ENCODE measurements at regions not wholly inside any gene's neighbourhood (a gene's known extent, or its start where the extent isn't known, plus 50 kb on each side); places are given as distances from the start of the nearest gene placed in this dataset.

- H4K20me1 ChIP-seq (ENCODE audit: low read depth, low read length): no peaks in the 10 kb centered on the region
- H3F3A ChIP-seq (ENCODE audit: insufficient read depth): no peaks in the 10 kb centered on the region
- H3K9ac ChIP-seq (ENCODE audit: low read length): no peak overlapping the region
- H2AFZ ChIP-seq (ENCODE audit: low read depth, low read length, severe bottlenecking): no peak overlapping the region
- H3K9me3 ChIP-seq (ENCODE audit: insufficient read depth, low read length): no peaks in the 10 kb centered on the region
- H3K79me2 ChIP-seq (ENCODE audit: insufficient read depth, low read length): no peaks in the 10 kb centered on the region
- no peak overlapping the region for H3K4me3 ChIP-seq (ENCODE audit: insufficient read depth, low read length, poor library complexity, severe bottlenecking)
- no peak overlapping the region for H3K27ac ChIP-seq (ENCODE audit: low read depth, low read length)
- no peaks in the 10 kb centered on the region for H3K27me3 ChIP-seq (ENCODE audit: low read length)
- H3K9me2 ChIP-seq (replicated peaks; ENCODE audit: insufficient read depth, low read length): no peaks in the 10 kb centered on the region
- no peak overlapping the region for H3K4me2 ChIP-seq (ENCODE audit: low read depth, low read length, poor library complexity, severe bottlenecking)
- no peaks in the 10 kb centered on the region for H3K36me3 ChIP-seq (ENCODE audit: low read length)
- TF ChIP-seq CTCF (IDR thresholded peaks at IDR 0.05; ENCODE audit: insufficient read depth, low read length, poor library complexity, severe bottlenecking) (no peak), EZH2phosphoT487 (conservative IDR thresholded peaks at IDR 0.05; ENCODE audit: low read length) (no peak)
Measured at GRCh38 chr11:92475819-92476218, 251.2 kb downstream of the FAT3 start.

- TF ChIP-seq CTCF (IDR thresholded peaks at IDR 0.05; ENCODE audit: insufficient read depth, low read length, poor library complexity, severe bottlenecking) (no peak), EZH2phosphoT487 (conservative IDR thresholded peaks at IDR 0.05; ENCODE audit: low read length) (no peak)
- H3K9me3 ChIP-seq (ENCODE audit: insufficient read depth, low read length): no peaks in the 10 kb centered on the region
- H3K9me2 ChIP-seq (replicated peaks; ENCODE audit: insufficient read depth, low read length): no peaks in the 10 kb centered on the region
- no peaks in the 10 kb centered on the region for H3K27me3 ChIP-seq (ENCODE audit: low read length)
- no peak overlapping the region for H3K9ac ChIP-seq (ENCODE audit: low read length)
- no peak overlapping the region for H2AFZ ChIP-seq (ENCODE audit: low read depth, low read length, severe bottlenecking)
- H3F3A ChIP-seq (ENCODE audit: insufficient read depth): no peaks in the 10 kb centered on the region
- H3K27ac ChIP-seq (ENCODE audit: low read depth, low read length): no peak overlapping the region
- H4K20me1 ChIP-seq (ENCODE audit: low read depth, low read length): no peaks in the 10 kb centered on the region
- no peaks in the 10 kb centered on the region for H3K36me3 ChIP-seq (ENCODE audit: low read length)
- H3K4me2 ChIP-seq (ENCODE audit: low read depth, low read length, poor library complexity, severe bottlenecking): no peak overlapping the region
- H3K4me3 ChIP-seq (ENCODE audit: insufficient read depth, low read length, poor library complexity, severe bottlenecking): no peak overlapping the region
- H3K79me2 ChIP-seq (ENCODE audit: insufficient read depth, low read length): no peaks in the 10 kb centered on the region
Measured at GRCh38 chr11:92477686-92478085, 253.1 kb downstream of the FAT3 start.

- Histone ChIP-seq H3K27ac (ENCODE audit: low read depth, low read length) (no peak overlapping the region), H4K20me1 (ENCODE audit: low read depth, low read length) (no peaks in the 10 kb centered on the region), H3F3A (ENCODE audit: insufficient read depth) (no peaks in the 10 kb centered on the region), H3K79me2 (ENCODE audit: insufficient read depth, low read length) (no peaks in the 10 kb centered on the region), H3K4me2 (ENCODE audit: low read depth, low read length, poor library complexity, severe bottlenecking) (no peak overlapping the region), H3K9me3 (ENCODE audit: insufficient read depth, low read length) (no peaks in the 10 kb centered on the region), H3K4me3 (ENCODE audit: insufficient read depth, low read length, poor library complexity, severe bottlenecking) (no peak overlapping the region), H3K27me3 (ENCODE audit: low read length) (no peaks in the 10 kb centered on the region), H3K9me2 (replicated peaks; ENCODE audit: insufficient read depth, low read length) (no peaks in the 10 kb centered on the region), H3K36me3 (ENCODE audit: low read length) (no peaks in the 10 kb centered on the region), H2AFZ (ENCODE audit: low read depth, low read length, severe bottlenecking) (no peak overlapping the region), H3K9ac (ENCODE audit: low read length) (no peak overlapping the region)
- TF ChIP-seq EZH2phosphoT487 (conservative IDR thresholded peaks at IDR 0.05; ENCODE audit: low read length) (no peak), CTCF (IDR thresholded peaks at IDR 0.05; ENCODE audit: insufficient read depth, low read length, poor library complexity, severe bottlenecking) (no peak)
Measured at GRCh38 chr11:92480499-92480898, 255.9 kb downstream of the FAT3 start.

Measured in SU-DHL-6 (cell line).